ENCODE measurements at regions not wholly inside any gene's neighbourhood (a gene's known extent, or its start where the extent isn't known, plus 50 kb on each side); places are given as distances from the start of the nearest gene placed in this dataset.

DNA sequence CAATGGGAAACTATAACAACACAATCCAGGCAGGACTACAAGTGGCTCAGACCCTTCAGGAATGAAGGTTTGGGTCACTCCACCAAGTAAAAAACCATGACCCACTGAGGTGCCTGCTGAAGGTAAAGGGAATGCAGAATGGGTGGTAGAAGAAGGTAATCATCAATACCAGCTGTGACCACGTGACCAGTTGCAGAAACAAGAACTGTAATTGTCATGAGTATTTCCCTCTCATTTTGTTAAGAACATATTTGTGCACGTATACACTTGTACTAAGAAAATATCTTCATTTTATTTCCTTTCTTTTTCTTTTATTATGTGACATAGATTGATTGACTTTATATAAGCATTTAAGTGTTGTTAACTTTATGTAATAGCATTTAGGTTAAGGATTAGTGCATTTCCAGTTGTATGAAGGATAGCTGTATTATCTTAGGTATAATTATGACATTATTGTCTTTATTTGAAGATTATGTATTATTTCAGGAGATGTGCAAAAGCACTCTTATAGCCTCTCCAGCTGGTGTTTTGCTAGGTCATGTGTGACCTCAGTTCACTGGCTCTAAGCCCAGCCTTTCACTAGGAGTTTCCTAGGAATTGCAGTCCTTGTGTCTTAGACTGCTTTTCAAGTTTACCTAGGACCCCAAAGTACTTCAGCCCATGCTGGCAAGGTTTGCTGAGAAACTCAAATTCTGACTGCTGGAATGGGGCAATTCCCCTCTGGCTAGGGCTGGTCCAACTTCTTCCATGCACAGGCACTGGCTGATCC, 125.7 kb upstream of the DPP10 start:
- H3K36me3 ChIP-seq: no peaks in the 10 kb centered on the region
- H3K27me3 ChIP-seq: no peaks in the 10 kb centered on the region
- intact Hi-C loops (cut with DNase I): no loop called here
- peaks cover 11 to 15% of the 10 kb centered on the region in 2 donors for H3K4me1 ChIP-seq
- 24 to 28% methylated on average over 2 of the region's 2 CpGs for WGBS, 2 donors
- H3K27ac ChIP-seq: no peak overlapping the region
- no peaks in the 10 kb centered on the region for H3K9me3 ChIP-seq
- TF ChIP-seq, protein P1, sequence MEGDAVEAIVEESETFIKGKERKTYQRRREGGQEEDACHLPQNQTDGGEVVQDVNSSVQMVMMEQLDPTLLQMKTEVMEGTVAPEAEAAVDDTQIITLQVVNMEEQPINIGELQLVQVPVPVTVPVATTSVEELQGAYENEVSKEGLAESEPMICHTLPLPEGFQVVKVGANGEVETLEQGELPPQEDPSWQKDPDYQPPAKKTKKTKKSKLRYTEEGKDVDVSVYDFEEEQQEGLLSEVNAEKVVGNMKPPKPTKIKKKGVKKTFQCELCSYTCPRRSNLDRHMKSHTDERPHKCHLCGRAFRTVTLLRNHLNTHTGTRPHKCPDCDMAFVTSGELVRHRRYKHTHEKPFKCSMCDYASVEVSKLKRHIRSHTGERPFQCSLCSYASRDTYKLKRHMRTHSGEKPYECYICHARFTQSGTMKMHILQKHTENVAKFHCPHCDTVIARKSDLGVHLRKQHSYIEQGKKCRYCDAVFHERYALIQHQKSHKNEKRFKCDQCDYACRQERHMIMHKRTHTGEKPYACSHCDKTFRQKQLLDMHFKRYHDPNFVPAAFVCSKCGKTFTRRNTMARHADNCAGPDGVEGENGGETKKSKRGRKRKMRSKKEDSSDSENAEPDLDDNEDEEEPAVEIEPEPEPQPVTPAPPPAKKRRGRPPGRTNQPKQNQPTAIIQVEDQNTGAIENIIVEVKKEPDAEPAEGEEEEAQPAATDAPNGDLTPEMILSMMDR (IDR thresholded peaks at IDR 0.05): no peak
- TF ChIP-seq POLR2A (IDR thresholded peaks at IDR 0.05): no peak
- DNase-seq: peak; percentile 60
- no peak overlapping the region for H3K4me3 ChIP-seq (replicated peaks in 1 of 3)

DNA sequence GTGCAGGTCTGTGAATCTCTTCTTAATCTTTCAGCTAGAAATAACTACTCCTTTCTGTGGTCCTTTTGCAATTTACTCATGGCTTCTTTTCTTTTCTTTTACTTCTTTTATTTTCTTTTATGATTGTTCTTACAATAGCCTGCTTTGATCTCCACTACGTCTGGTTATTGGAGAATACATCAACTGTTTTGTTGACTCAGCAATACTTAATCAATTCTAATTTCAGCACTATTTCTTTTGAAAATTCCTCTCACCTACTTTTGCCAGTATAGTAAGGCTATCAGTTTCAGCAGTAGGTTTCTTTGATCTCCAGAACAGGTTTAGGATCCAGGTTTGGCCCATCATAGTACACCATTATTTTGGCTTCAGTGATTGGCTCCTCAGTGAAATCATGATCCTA, 111.8 kb upstream of the DPP10 start:
- 83 to 88% methylated on average over 1 of the region's 1 CpG for WGBS, 2 donors

DNA sequence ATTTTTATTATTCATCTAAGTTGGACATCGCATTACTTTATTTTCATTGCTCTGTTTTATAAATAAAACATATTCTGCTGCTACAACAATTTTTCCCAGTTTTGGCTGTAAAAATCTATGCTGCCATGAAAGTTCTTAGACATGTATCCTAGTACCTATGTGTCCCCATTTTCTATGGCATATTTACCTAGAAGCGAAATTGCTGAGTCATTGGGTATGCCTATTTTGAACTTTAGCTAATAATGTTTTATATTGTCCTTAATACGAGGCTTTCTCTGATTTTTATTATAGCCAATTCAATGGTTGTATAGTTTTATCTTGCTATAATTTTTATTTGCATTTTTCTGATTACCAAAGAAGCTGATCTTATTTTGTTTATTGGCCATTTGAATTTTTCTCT, 110.5 kb upstream of the DPP10 start:
- Histone ChIP-seq H3K36me3 (no peaks in the 10 kb centered on the region), H3K27me3 (no peaks in the 10 kb centered on the region), H3K4me1 (no peaks in the 10 kb centered on the region), H3K4me3 (replicated peaks in 1 of 3) (no peak overlapping the region), H3K27ac (no peak overlapping the region), H3K9me3 (no peaks in the 10 kb centered on the region)
- TF ChIP-seq, protein P1 (IDR thresholded peaks at IDR 0.05): no peak
- no peak for TF ChIP-seq POLR2A (IDR thresholded peaks at IDR 0.05)
- 89 to 94% methylated on average over 3 of the region's 3 CpGs for WGBS, 2 donors
- intact Hi-C loops (cut with DNase I): no loop called here
- no peak for DNase-seq

More for the DNA sequence above, 111.8 kb upstream of the DPP10 start:
- TF ChIP-seq, protein P1 (IDR thresholded peaks at IDR 0.05): no peak
- no peaks in the 10 kb centered on the region for H3K27me3 ChIP-seq
- no peak for DNase-seq
- H3K27ac ChIP-seq: no peak overlapping the region
- no peaks in the 10 kb centered on the region for H3K36me3 ChIP-seq
- intact Hi-C loops (cut with DNase I): no loop called here
- no peaks in the 10 kb centered on the region for H3K4me1 ChIP-seq
- no peaks in the 10 kb centered on the region for H3K9me3 ChIP-seq
- H3K4me3 ChIP-seq (replicated peaks in 1 of 3): no peak overlapping the region

DNA sequence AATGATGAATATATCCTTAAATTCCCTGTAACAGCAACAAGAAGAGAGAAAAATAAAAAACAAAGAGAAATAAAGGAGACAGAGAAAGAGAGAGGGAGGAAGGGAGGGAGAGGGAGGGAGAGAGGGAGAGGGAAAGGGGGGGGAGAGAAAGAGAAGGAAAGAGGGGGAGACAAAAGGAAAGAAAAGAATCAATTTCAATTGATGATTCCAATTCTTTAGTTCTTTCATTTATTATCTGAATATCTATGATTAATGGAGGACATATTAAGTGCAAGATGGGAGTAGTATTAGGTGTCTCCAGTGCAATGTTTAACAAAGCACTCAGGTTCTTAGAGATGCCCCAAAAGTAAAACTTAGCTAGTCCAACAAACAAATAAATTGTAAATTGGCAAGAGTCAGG, 97.2 kb upstream of the DPP10 start:
- no peak overlapping the region for H3K27ac ChIP-seq
- no peaks in the 10 kb centered on the region for H3K4me1 ChIP-seq
- H3K9me3 ChIP-seq: no peaks in the 10 kb centered on the region
- no peaks in the 10 kb centered on the region for H3K36me3 ChIP-seq
- no peak for DNase-seq
- TF ChIP-seq, protein P1 (IDR thresholded peaks at IDR 0.05): no peak
- no peak for TF ChIP-seq POLR2A (IDR thresholded peaks at IDR 0.05)
- intact Hi-C loops (cut with DNase I): no loop called here
- H3K4me3 ChIP-seq (replicated peaks in 1 of 3): no peak overlapping the region
- H3K27me3 ChIP-seq: no peaks in the 10 kb centered on the region

DNA sequence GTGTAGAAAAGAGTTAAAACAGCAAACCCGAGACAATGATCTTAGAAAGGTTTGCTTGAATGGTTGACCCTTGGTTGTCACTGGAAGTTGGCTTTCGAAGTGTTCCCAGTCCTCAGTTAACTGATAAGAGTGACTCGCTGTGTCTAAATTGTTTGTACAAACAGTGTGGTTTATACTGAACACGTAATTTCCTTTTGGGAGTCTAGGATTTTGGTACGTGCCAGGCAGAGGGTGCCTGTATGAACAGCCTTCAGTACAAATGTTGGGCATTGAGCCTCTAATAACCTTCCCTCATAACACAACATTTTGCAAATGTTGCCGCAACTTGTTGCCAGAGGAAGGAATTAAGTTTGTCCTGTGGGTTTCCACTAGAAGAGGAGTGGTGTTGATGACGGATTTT, 95.8 kb upstream of the DPP10 start:
- 56 to 69% methylated on average over 7 of the region's 7 CpGs for WGBS, 2 donors
- Histone ChIP-seq H3K4me1 (no peaks in the 10 kb centered on the region), H3K4me3 (replicated peaks in 1 of 3) (no peak overlapping the region), H3K9me3 (no peaks in the 10 kb centered on the region), H3K27ac (no peak overlapping the region), H3K36me3 (no peaks in the 10 kb centered on the region), H3K27me3 (no peaks in the 10 kb centered on the region)
- TF ChIP-seq POLR2A (IDR thresholded peaks at IDR 0.05): no peak
- TF ChIP-seq, protein P1 (IDR thresholded peaks at IDR 0.05): no peak
- intact Hi-C loops (cut with DNase I): no loop called here
- DNase-seq: no peak

Data from thyroid gland (tissue), 4 donors.